CD14-positive monocyte (primary cell): ENCODE measurements at regions not wholly inside any gene's neighbourhood (a gene's known extent, or its start where the extent isn't known, plus 50 kb on each side); places are given as distances from the start of the nearest gene placed in this dataset.

Source experiments
- DNase-seq, 3 donors: peaks; one replicate each; pipeline ENCODE4 v3.0.0-alpha.2; 2011 to 2022
- H2AFZ ChIP-seq: 2 replicates; pipeline ENCODE4 v1.6.0; 2012; ENCODE audit warnings: mild to moderate bottlenecking, low read depth, low read length, inconsistent platforms; ENCODE audit not compliant: insufficient read depth, poor library complexity, severe bottlenecking
- H3K27ac ChIP-seq, 2 donors: 1 replicate in 1 of 2; 2 replicates in 1 of 2; pipeline ENCODE4 v1.5.1; 2012 to 2013; ENCODE audit warnings: low read length in 2 of 2, control low read depth in 1 of 2, inconsistent platforms in 1 of 2, low read depth in 1 of 2, mild to moderate bottlenecking in 1 of 2
- H3K27me3 ChIP-seq, 2 donors: one replicate each; pipeline versions ENCODE4 v1.6.0 to v1.6.1; 2011 to 2013; ENCODE audit warnings: low read length in 2 of 2; ENCODE audit not compliant: control insufficient read depth in 2 of 2, insufficient read depth in 2 of 2
- H3K36me3 ChIP-seq, 2 donors: replicated peaks in 1 of 2; 1 replicate in 1 of 2; 2 replicates in 1 of 2; pipeline versions ENCODE4 v1.5.1 to v1.6.1; 2012 to 2013; ENCODE audit warnings: low read length in 2 of 2, control low read depth in 1 of 2, inconsistent platforms in 1 of 2, mild to moderate bottlenecking in 1 of 2; ENCODE audit not compliant: insufficient read depth in 2 of 2, control insufficient read depth in 1 of 2
- H3K4me1 ChIP-seq, 2 donors: 1 replicate in 1 of 2; 2 replicates in 1 of 2; pipeline versions ENCODE4 v1.5.1 to v1.6.1; 2012 to 2013; ENCODE audit warnings: low read length in 2 of 2, control low read depth in 1 of 2, inconsistent platforms in 1 of 2, mild to moderate bottlenecking in 1 of 2, moderate library complexity in 1 of 2; ENCODE audit not compliant: insufficient read depth in 2 of 2, control insufficient read depth in 1 of 2
- H3K4me2 ChIP-seq: replicated peaks from 2 replicates; pipeline ENCODE3; 2012; ENCODE audit warnings: low read length, moderate library complexity, mild to moderate bottlenecking; ENCODE audit not compliant: poor library complexity, severe bottlenecking; ENCODE audit errors: extremely low read depth
- H3K4me3 ChIP-seq, 3 experiments: fragments of 200-600 bp in 1 of 3; sonication (generic) in 1 of 3; replicated peaks in 1 of 3; 1 replicate in 2 of 3; 2 replicates in 1 of 3; pipeline ENCODE4 v1.5.1; 2011 to 2013; ENCODE audit warnings: low read length in 3 of 3, mild to moderate bottlenecking in 3 of 3, control low read depth in 2 of 3, low read depth in 2 of 3, inconsistent platforms in 1 of 3, moderate library complexity in 1 of 3
- H3K79me2 ChIP-seq: 2 replicates; pipeline ENCODE4 v1.6.0; 2012; ENCODE audit warnings: mild to moderate bottlenecking, control low read depth, inconsistent platforms, low read length, moderate library complexity; ENCODE audit not compliant: insufficient read depth
- H3K9ac ChIP-seq: 2 replicates; pipeline ENCODE4 v1.6.0; 2017; ENCODE audit warnings: low read length, mild to moderate bottlenecking; ENCODE audit not compliant: insufficient read depth, poor library complexity, severe bottlenecking
- H3K9me3 ChIP-seq, 2 donors: replicated peaks in 1 of 2; 1 replicate in 1 of 2; 2 replicates in 1 of 2; pipeline versions ENCODE4 v1.5.1 to v1.6.1; 2012 to 2013; ENCODE audit warnings: low read length in 2 of 2, control low read depth in 1 of 2; ENCODE audit not compliant: control insufficient read depth in 1 of 2, insufficient read depth in 1 of 2
- H4K20me1 ChIP-seq: 2 replicates; pipeline ENCODE4 v1.6.0; 2012; ENCODE audit warnings: mild to moderate bottlenecking, low read length, control low read depth, moderate library complexity; ENCODE audit not compliant: insufficient read depth
- H3K27ac Mint-ChIP-seq, 7 donors: one replicate each; pipeline ENCODE4 v1.8.0; 2020; ENCODE audit warnings: mild to moderate bottlenecking in 7 of 7, mixed read lengths in 7 of 7, moderate library complexity in 6 of 7, inconsistent platforms in 2 of 7
- H3K27me3 Mint-ChIP-seq, 3 donors: one replicate each; pipeline ENCODE4 v1.8.0; 2021 to 2022; ENCODE audit warnings: low read depth in 3 of 3, mild to moderate bottlenecking in 3 of 3, mixed read lengths in 3 of 3, moderate library complexity in 3 of 3, inconsistent platforms in 1 of 3
- H3K36me3 Mint-ChIP-seq, 2 donors: one replicate each; pipeline ENCODE4 v1.8.0; 2020; ENCODE audit warnings: mixed read lengths in 2 of 2, inconsistent platforms in 1 of 2, mild to moderate bottlenecking in 1 of 2
- H3K4me1 Mint-ChIP-seq: one replicate; pipeline ENCODE4 v1.8.0; 2020; ENCODE audit warnings: mild to moderate bottlenecking, mixed read lengths
- H3K4me3 Mint-ChIP-seq, 2 donors: one replicate each; pipeline ENCODE4 v1.8.0; 2020; ENCODE audit warnings: mild to moderate bottlenecking in 2 of 2, mixed read lengths in 2 of 2, moderate library complexity in 1 of 2
- H3K9me3 Mint-ChIP-seq, 7 donors: one replicate each; pipeline ENCODE4 v1.8.0; 2020 to 2022; ENCODE audit warnings: mixed read lengths in 7 of 7, mild to moderate bottlenecking in 6 of 7, moderate library complexity in 6 of 7, inconsistent platforms in 2 of 7
- WGBS: methylation state at CpG from one replicate; pipeline ENCODE4 v1.1.5; 2013; ENCODE audit warnings: missing lambda C conversion rate; ENCODE audit not compliant: insufficient coverage; 5-methylcytosine and 5-hydroxymethylcytosine counted together
- intact Hi-C, 2 donors: fragments of 100-400 bp; cut with micrococcal nuclease; formaldehyde crosslinking; loops; one replicate each; pipeline versions ENCODE4 v1.15.0 to v1.15.1; 2023
- TF ChIP-seq, protein P1 (sequence below): fragments of 200-600 bp; IDR thresholded peaks from one replicate; pipeline ENCODE4 v1.8.0; 2022; ENCODE audit warnings: antibody characterized with exemption, mild to moderate bottlenecking

- 89% methylated on average over 16 of the region's 17 CpGs for WGBS
- Mint-ChIP-seq H3K9me3 (peaks cover 7 to 31% (median 18%) of the 10 kb centered on the region in 7 donors), H3K27me3 (peaks cover 0 to 2% (median 0%) of the 10 kb centered on the region in 3 donors), H3K27ac (no peak overlapping the region), H3K4me1 (no peaks in the 10 kb centered on the region), H3K4me3 (no peak overlapping the region), H3K36me3 (no peaks in the 10 kb centered on the region)
- Histone ChIP-seq H2AFZ (no peak overlapping the region), H3K4me3 (no peak overlapping the region), H3K36me3 (no peaks in the 10 kb centered on the region), H4K20me1 (no peaks in the 10 kb centered on the region), H3K9ac (no peak overlapping the region), H3K27ac (no peak overlapping the region), H3K4me1 (no peaks in the 10 kb centered on the region), H3K4me2 (no peak overlapping the region), H3K9me3 (peaks cover 8 to 26% of the 10 kb centered on the region in 2 donors), H3K79me2 (no peaks in the 10 kb centered on the region), H3K27me3 (no peaks in the 10 kb centered on the region)
- TF ChIP-seq, protein P1, sequence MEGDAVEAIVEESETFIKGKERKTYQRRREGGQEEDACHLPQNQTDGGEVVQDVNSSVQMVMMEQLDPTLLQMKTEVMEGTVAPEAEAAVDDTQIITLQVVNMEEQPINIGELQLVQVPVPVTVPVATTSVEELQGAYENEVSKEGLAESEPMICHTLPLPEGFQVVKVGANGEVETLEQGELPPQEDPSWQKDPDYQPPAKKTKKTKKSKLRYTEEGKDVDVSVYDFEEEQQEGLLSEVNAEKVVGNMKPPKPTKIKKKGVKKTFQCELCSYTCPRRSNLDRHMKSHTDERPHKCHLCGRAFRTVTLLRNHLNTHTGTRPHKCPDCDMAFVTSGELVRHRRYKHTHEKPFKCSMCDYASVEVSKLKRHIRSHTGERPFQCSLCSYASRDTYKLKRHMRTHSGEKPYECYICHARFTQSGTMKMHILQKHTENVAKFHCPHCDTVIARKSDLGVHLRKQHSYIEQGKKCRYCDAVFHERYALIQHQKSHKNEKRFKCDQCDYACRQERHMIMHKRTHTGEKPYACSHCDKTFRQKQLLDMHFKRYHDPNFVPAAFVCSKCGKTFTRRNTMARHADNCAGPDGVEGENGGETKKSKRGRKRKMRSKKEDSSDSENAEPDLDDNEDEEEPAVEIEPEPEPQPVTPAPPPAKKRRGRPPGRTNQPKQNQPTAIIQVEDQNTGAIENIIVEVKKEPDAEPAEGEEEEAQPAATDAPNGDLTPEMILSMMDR, result no peak
- intact Hi-C loops, result no loop called here
- peak in 1 of 3 donors; percentile 3 for DNase-seq
These were observed 882.7 kb downstream of the XPNPEP1 start for GRCh38 chr10:109040622-109041021.

- H3K4me1 Mint-ChIP-seq, result no peaks in the 10 kb centered on the region
- Histone ChIP-seq H3K27ac (no peak overlapping the region), H3K9me3 (peaks cover 8 to 22% of the 10 kb centered on the region in 2 donors), H3K4me3 (no peak overlapping the region), H3K36me3 (no peaks in the 10 kb centered on the region), H3K4me2 (no peak overlapping the region), H4K20me1 (no peaks in the 10 kb centered on the region), H3K79me2 (no peaks in the 10 kb centered on the region), H3K9ac (no peak overlapping the region), H3K27me3 (no peaks in the 10 kb centered on the region), H3K4me1 (no peaks in the 10 kb centered on the region), H2AFZ (no peak overlapping the region)
- H3K27me3 Mint-ChIP-seq, result peaks cover 0 to 2% (median 0%) of the 10 kb centered on the region in 3 donors
- H3K36me3 Mint-ChIP-seq, result no peaks in the 10 kb centered on the region
- DNase-seq, result no peak
- intact Hi-C loops, result no loop called here
- H3K27ac Mint-ChIP-seq, result no peak overlapping the region
- TF ChIP-seq, protein P1, result no peak
- 100% methylated on average over 1 of the region's 4 CpGs for WGBS
- peaks cover 7 to 19% (median 11%) of the 10 kb centered on the region in 7 donors for H3K9me3 Mint-ChIP-seq
- H3K4me3 Mint-ChIP-seq, result no peak overlapping the region
These were observed 885.3 kb downstream of the XPNPEP1 start for GRCh38 chr10:109037978-109038377.
